Nephron (organoid): ENCODE measurements at regions not wholly inside any gene's neighbourhood (a gene's known extent, or its start where the extent isn't known, plus 50 kb on each side); places are given as distances from the start of the nearest gene placed in this dataset.
A peak's percentile ranks its signal among the peaks of the same experiment; 100 is the strongest.

Source experiments
- H3K27ac Mint-ChIP-seq, 3 experiments: 2 replicates each; pipeline ENCODE4 v1.8.0; 2020; ENCODE audit warnings: mixed read lengths in 3 of 3, mild to moderate bottlenecking in 2 of 3, moderate library complexity in 1 of 3
- H3K27me3 Mint-ChIP-seq: 2 replicates; pipeline ENCODE4 v1.8.0; 2021; ENCODE audit warnings: low read depth, mild to moderate bottlenecking, moderate library complexity, mixed read lengths
- H3K36me3 Mint-ChIP-seq: 2 replicates; pipeline ENCODE4 v1.8.0; 2020; ENCODE audit warnings: low read depth, mixed read lengths
- H3K4me1 Mint-ChIP-seq: 2 replicates; pipeline ENCODE4 v1.8.0; 2020; ENCODE audit warnings: mixed read lengths
- H3K4me3 Mint-ChIP-seq, 3 experiments: 2 replicates each; pipeline ENCODE4 v1.8.0; 2020; ENCODE audit warnings: mild to moderate bottlenecking in 3 of 3, mixed read lengths in 3 of 3, moderate library complexity in 2 of 3
- H3K9me3 Mint-ChIP-seq: 2 replicates; pipeline ENCODE4 v1.8.0; 2020; ENCODE audit warnings: mixed read lengths
- TF ChIP-seq, protein P1 (sequence below), 3 experiments: fragments of 200-600 bp; sonication (generic); IDR thresholded peaks; one replicate each; pipeline ENCODE4 v1.5.0; 2021; ENCODE audit warnings: antibody characterized with exemption in 3 of 3; ENCODE audit not compliant: unreplicated experiment in 3 of 3

DNA sequence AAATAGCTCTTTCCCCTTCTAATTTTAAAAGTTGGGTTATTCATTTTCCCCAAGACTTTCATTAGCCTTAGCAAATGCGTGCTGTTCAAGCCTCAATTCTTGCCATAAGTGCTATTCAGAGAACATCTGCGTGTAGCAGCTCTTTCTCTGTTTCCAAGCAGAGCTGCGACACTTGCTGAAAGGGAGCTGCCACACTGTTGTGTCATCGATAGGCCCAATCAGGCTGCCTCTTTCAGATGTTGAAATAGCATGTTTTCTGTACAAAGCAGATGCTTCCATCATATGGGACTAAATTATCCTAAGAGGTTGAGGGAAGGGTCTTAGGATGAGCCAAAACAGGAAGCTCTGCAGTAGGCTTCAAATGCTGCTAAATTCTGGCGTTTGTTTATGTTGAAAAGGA is 220.9 kb upstream of the CDC14C start:
- H3K27ac Mint-ChIP-seq = no peak overlapping the region
- no peak overlapping the region for H3K4me3 Mint-ChIP-seq
- no peaks in the 10 kb centered on the region for H3K9me3 Mint-ChIP-seq
- H3K27me3 Mint-ChIP-seq = peaks cover 4% of the 10 kb centered on the region
- TF ChIP-seq, protein P1, sequence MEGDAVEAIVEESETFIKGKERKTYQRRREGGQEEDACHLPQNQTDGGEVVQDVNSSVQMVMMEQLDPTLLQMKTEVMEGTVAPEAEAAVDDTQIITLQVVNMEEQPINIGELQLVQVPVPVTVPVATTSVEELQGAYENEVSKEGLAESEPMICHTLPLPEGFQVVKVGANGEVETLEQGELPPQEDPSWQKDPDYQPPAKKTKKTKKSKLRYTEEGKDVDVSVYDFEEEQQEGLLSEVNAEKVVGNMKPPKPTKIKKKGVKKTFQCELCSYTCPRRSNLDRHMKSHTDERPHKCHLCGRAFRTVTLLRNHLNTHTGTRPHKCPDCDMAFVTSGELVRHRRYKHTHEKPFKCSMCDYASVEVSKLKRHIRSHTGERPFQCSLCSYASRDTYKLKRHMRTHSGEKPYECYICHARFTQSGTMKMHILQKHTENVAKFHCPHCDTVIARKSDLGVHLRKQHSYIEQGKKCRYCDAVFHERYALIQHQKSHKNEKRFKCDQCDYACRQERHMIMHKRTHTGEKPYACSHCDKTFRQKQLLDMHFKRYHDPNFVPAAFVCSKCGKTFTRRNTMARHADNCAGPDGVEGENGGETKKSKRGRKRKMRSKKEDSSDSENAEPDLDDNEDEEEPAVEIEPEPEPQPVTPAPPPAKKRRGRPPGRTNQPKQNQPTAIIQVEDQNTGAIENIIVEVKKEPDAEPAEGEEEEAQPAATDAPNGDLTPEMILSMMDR (IDR thresholded peaks at IDR 0.05; ENCODE audit: unreplicated experiment in 3 of 3) = no peak
- H3K4me1 Mint-ChIP-seq = peaks cover 17% of the 10 kb centered on the region
- no peaks in the 10 kb centered on the region for H3K36me3 Mint-ChIP-seq

DNA sequence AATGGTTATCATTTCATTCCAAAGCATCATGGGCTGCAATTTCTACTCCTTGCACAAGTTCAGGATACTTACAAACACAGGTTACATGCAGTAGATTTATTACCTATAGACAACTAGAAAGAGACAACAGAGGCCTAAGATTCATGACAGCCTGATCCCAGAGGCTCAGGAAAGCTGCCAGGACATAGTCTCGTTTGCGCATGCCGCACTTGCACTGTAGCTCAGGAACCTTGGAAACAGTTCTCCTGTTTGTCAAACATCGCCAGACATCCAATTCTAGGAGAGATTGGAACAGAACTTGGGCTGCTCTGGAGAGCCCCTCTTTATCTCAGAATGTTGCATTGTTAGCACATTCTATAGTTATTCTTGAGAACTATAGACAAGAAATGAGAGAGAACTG is 216.2 kb upstream of the CDC14C start:
- H3K27ac Mint-ChIP-seq = peak overlapping the region in 2 of 3 experiments; percentile 53 to 80
- H3K27me3 Mint-ChIP-seq = peaks cover 4% of the 10 kb centered on the region

DNA sequence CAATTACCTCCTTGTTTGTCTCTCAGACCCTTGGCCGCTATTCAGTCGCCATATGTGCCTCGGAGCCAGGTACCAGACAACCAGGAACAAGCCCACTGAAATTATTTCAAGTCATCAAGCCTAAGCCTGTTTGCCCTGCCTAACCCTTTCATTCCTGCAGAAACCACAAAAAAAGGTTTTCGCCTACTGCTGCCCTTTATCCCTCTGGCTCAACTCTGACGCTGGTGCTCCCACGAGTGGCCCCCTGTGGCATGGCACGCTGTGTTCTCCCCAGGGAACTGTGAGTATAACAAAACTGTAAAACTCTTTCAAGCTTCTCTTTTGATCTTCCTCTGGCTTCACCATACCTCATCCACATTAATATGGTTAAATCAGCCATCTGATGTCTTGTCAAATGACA is 215.7 kb upstream of the CDC14C start:
- Mint-ChIP-seq H3K36me3 (no peaks in the 10 kb centered on the region), H3K4me3 (no peak overlapping the region), H3K27ac (peak overlapping the region in 2 of 3 experiments; percentile 53 to 80), H3K4me1 (peaks cover 24% of the 10 kb centered on the region), H3K9me3 (no peaks in the 10 kb centered on the region), H3K27me3 (peaks cover 2% of the 10 kb centered on the region)
- TF ChIP-seq, protein P1 (IDR thresholded peaks at IDR 0.05; ENCODE audit: unreplicated experiment in 3 of 3) = no peak

More for the DNA sequence above, 216.2 kb upstream of the CDC14C start:
- Mint-ChIP-seq H3K4me1 (peaks cover 24% of the 10 kb centered on the region), H3K36me3 (no peaks in the 10 kb centered on the region), H3K4me3 (no peak overlapping the region), H3K9me3 (no peaks in the 10 kb centered on the region)
- TF ChIP-seq, protein P1 (IDR thresholded peaks at IDR 0.05; ENCODE audit: unreplicated experiment in 3 of 3) = no peak

DNA sequence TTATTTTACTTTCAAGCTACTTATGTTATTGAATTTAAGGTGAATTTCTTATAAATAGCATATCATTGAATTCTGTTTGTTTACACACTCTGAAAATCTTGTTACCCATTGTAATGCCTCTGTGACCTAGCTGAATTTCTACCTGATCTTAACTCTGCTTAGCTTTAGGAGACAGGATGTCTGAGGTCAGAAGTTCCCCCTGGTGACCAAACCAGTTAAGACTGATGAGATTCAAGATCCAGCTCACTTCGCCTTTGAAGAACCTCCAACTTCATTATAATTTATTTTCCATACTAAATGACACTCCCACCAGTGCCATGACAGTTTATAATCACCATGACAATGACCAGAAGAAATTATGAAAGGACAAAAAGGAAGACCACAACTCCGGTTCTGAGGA is 213.4 kb upstream of the CDC14C start:
- Mint-ChIP-seq H3K9me3 (no peaks in the 10 kb centered on the region), H3K4me1 (peaks cover 14% of the 10 kb centered on the region), H3K27me3 (no peaks in the 10 kb centered on the region), H3K4me3 (no peak overlapping the region), H3K36me3 (no peaks in the 10 kb centered on the region), H3K27ac (no peak overlapping the region)
- TF ChIP-seq, protein P1 (IDR thresholded peaks at IDR 0.05; ENCODE audit: unreplicated experiment in 3 of 3) = no peak

DNA sequence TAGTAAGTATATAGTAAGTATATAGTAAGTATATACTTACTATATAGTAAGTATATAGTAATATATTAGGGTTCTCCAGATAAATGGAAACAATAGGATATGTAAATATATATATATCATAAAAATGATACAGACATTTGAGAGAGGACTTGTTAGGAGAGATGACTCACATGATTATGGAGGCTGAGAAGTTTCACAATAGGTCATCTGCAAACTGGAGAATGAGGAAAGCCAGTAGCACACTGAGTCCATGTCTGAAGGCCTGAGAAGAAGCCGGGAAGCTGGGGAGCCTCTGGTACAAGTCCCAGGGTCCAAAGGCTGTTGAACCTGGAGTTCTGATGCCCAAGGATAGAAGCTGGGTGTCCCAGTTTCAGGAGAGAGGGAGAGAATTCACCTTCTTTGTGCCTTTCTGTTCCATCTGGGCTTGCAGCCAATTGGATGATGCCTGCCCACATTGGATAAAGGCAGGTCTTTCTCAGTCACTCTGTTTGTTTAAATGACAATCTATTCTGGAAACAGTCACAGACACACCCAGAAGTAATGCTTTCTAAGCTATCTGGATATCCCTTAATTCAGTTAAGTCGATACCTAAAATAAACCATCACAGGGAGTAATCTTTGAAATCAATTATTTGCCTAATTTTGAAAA is 205.5 kb upstream of the CDC14C start:
- no peaks in the 10 kb centered on the region for H3K27me3 Mint-ChIP-seq
- H3K4me1 Mint-ChIP-seq = no peaks in the 10 kb centered on the region
- H3K9me3 Mint-ChIP-seq = peaks cover 4% of the 10 kb centered on the region
- H3K36me3 Mint-ChIP-seq = no peaks in the 10 kb centered on the region
- no peak overlapping the region for H3K27ac Mint-ChIP-seq
- TF ChIP-seq, protein P1 (IDR thresholded peaks at IDR 0.05; ENCODE audit: unreplicated experiment in 3 of 3) = no peak
- H3K4me3 Mint-ChIP-seq = no peak overlapping the region

DNA sequence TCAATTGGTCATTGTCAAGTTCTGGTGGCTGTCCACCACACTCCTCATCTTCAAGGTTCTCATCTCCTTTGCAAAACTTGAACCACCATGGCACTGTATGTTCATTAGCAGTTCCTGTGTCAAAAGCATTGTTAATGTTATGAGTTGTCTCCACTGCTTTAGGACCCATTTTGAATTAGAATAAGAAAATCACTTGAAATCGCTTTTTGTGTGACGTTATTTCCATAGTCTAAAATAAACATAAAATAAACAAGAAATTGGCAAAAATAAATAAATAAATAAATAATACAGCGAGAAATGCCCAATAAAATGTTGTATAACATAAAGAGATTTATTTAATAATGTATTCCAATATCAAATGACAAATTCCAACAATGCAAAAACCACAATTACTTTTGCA is 195.5 kb upstream of the CDC14C start:
- TF ChIP-seq, protein P1 (IDR thresholded peaks at IDR 0.05; ENCODE audit: unreplicated experiment in 3 of 3) = no peak
- no peaks in the 10 kb centered on the region for H3K36me3 Mint-ChIP-seq
- H3K27ac Mint-ChIP-seq = no peak overlapping the region
- H3K4me1 Mint-ChIP-seq = no peaks in the 10 kb centered on the region
- no peaks in the 10 kb centered on the region for H3K27me3 Mint-ChIP-seq
- H3K4me3 Mint-ChIP-seq = no peak overlapping the region
- H3K9me3 Mint-ChIP-seq = peaks cover 14% of the 10 kb centered on the region
